OCI-LY1 (cell line): ENCODE measurements at regions not wholly inside any gene's neighbourhood (a gene's known extent, or its start where the extent isn't known, plus 50 kb on each side); places are given as distances from the start of the nearest gene placed in this dataset.

ENCODE experiments used
- CTCF ChIP-seq: fragments of 200-600 bp; sonication (generic), shearing (Covaris generic); IDR thresholded peaks from 2 replicates; pipeline ENCODE4 v1.5.1; 2017; ENCODE audit warnings: mild to moderate bottlenecking, antibody characterized with exemption, low read length, moderate library complexity, mixed read lengths
- EZH2 ChIP-seq: fragments of 200-600 bp; sonication (generic), shearing (Covaris generic); IDR thresholded peaks from 2 replicates; pipeline ENCODE4 v1.8.0; 2017; ENCODE audit warnings: borderline replicate concordance, mixed run types, mild to moderate bottlenecking, antibody characterized with exemption, low read length, moderate library complexity, mixed read lengths

DNA sequence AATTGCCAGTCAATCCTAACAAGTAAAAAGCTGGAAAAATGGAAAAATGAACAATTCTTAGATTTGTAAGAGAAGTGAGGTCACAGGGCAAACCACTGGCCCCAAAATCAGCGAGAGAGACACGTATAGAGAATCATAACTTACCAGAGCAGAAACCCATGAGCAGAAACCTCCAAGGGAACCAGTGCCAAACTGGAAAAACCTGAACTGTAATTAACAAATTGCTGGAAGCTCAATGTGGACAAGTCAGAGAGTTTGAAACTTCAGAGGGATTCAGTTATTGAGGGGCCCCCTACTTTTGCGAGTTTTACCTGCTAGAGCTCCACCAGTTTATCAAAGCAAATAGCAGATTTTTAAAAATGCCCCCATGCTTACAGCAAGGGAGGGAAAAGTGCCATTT, 119.0 kb downstream of the C7orf25 start:
- TF ChIP-seq CTCF, result no peak
- no peak for TF ChIP-seq EZH2
